ENCODE measurements at regions not wholly inside any gene's neighbourhood (a gene's known extent, or its start where the extent isn't known, plus 50 kb on each side); places are given as distances from the start of the nearest gene placed in this dataset.

DNA sequence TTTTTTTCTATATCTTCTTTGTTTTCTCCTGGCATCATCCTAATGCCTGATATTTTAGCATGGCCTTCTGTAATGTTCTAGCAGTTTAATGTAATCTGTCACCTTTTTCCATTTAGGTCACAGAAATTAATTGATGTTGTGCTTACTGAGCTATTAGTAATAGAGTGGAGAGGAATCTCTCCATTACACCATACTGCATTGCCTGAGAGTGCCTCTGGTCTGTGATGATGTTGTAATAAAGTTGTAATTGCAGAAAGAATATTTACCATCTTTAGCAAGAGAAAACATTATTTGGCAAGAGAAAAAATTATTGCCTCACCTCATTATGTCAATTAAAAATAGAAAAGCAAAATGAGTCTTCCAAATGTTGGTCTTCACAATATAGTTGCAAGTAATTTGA, 213.2 kb downstream of the KCNJ3 start:
- TF ChIP-seq, protein P1, sequence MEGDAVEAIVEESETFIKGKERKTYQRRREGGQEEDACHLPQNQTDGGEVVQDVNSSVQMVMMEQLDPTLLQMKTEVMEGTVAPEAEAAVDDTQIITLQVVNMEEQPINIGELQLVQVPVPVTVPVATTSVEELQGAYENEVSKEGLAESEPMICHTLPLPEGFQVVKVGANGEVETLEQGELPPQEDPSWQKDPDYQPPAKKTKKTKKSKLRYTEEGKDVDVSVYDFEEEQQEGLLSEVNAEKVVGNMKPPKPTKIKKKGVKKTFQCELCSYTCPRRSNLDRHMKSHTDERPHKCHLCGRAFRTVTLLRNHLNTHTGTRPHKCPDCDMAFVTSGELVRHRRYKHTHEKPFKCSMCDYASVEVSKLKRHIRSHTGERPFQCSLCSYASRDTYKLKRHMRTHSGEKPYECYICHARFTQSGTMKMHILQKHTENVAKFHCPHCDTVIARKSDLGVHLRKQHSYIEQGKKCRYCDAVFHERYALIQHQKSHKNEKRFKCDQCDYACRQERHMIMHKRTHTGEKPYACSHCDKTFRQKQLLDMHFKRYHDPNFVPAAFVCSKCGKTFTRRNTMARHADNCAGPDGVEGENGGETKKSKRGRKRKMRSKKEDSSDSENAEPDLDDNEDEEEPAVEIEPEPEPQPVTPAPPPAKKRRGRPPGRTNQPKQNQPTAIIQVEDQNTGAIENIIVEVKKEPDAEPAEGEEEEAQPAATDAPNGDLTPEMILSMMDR (conservative IDR thresholded peaks at IDR 0.05; ENCODE audit: low read length), result no peak
- no peak for TF ChIP-seq EZH2phosphoT487 (IDR thresholded peaks at IDR 0.05; ENCODE audit: borderline replicate concordance, low read depth, low read length)
